Fibroblast of lung (primary cell): ENCODE measurements at regions not wholly inside any gene's neighbourhood (a gene's known extent, or its start where the extent isn't known, plus 50 kb on each side); places are given as distances from the start of the nearest gene placed in this dataset.

ENCODE experiments used
- DNase-seq, 2 donors: peaks; one replicate each; pipeline versions ENCODE4 v3.0.0 to v3.0.0-alpha.2; 2010; ENCODE audit warnings: low read depth in 2 of 2
- H2AFZ ChIP-seq: 2 replicates; pipeline ENCODE4 v1.5.1; 2012; ENCODE audit warnings: low read length, control low read depth, inconsistent platforms
- H3K27ac ChIP-seq: 2 replicates; pipeline ENCODE4 v1.5.1; 2011; ENCODE audit warnings: low read length, control low read depth; ENCODE audit not compliant: insufficient read depth
- H3K27me3 ChIP-seq: 2 replicates; pipeline ENCODE4 v1.5.1; 2011; ENCODE audit warnings: mild to moderate bottlenecking, low read length; ENCODE audit not compliant: control insufficient read depth, insufficient read depth
- H3K36me3 ChIP-seq: 2 replicates; pipeline ENCODE4 v1.5.1; 2011; ENCODE audit warnings: low read length; ENCODE audit not compliant: control insufficient read depth, insufficient read depth
- H3K4me1 ChIP-seq: 2 replicates; pipeline ENCODE4 v1.5.1; 2011; ENCODE audit warnings: low read length; ENCODE audit not compliant: control insufficient read depth, insufficient read depth; ENCODE audit errors: extremely low read depth
- H3K4me2 ChIP-seq: 2 replicates; pipeline ENCODE4 v1.5.1; 2011; ENCODE audit warnings: low read length, control low read depth; ENCODE audit not compliant: insufficient read depth; ENCODE audit errors: extremely low read depth
- H3K4me3 ChIP-seq, 4 experiments: fragments of 200-600 bp in 1 of 4; sonication (generic) in 1 of 4; replicated peaks in 1 of 4; 2 replicates each; pipeline ENCODE4 v1.5.1; 2011 to 2016; ENCODE audit warnings: low read length in 4 of 4, low read depth in 3 of 4, mild to moderate bottlenecking in 3 of 4, control low read depth in 2 of 4, inconsistent platforms in 1 of 4, mixed read lengths in 1 of 4; ENCODE audit not compliant: insufficient read depth in 1 of 4; ENCODE audit errors: control extremely low read depth in 1 of 4
- H3K79me2 ChIP-seq: 2 replicates; pipeline ENCODE4 v1.5.1; 2012; ENCODE audit warnings: mild to moderate bottlenecking, low read length, inconsistent platforms; ENCODE audit not compliant: control insufficient read depth, insufficient read depth
- H3K9ac ChIP-seq: 2 replicates; pipeline ENCODE4 v1.5.1; 2011; ENCODE audit warnings: mild to moderate bottlenecking, low read length, control low read depth; ENCODE audit not compliant: insufficient read depth
- H3K9me3 ChIP-seq: 2 replicates; pipeline ENCODE4 v1.5.1; 2012; ENCODE audit warnings: low read depth, low read length; ENCODE audit not compliant: control insufficient read depth, insufficient read depth
- H4K20me1 ChIP-seq: 2 replicates; pipeline ENCODE4 v1.5.1; 2011; ENCODE audit warnings: low read length; ENCODE audit not compliant: control insufficient read depth, insufficient read depth; ENCODE audit errors: extremely low read depth
- CTCF ChIP-seq, 2 donors: IDR thresholded peaks in 1 of 2; conservative IDR thresholded peaks in 1 of 2; 1 replicate in 1 of 2; 2 replicates in 1 of 2; pipeline ENCODE4 v1.5.1; 2011 to 2012; ENCODE audit warnings: low read length in 2 of 2, control low read depth in 1 of 2, inconsistent platforms in 1 of 2, low read depth in 1 of 2, mild to moderate bottlenecking in 1 of 2
- EZH2 ChIP-seq: IDR thresholded peaks from 2 replicates; pipeline ENCODE4 v1.5.1; 2012; ENCODE audit warnings: low read length, control low read depth, mild to moderate bottlenecking; ENCODE audit errors: missing control alignments

- H3K79me2 ChIP-seq: no peaks in the 10 kb centered on the region
- H3K4me1 ChIP-seq: no peaks in the 10 kb centered on the region
- H3K36me3 ChIP-seq: no peaks in the 10 kb centered on the region
- no peak overlapping the region for H3K27ac ChIP-seq
- no peak overlapping the region for H3K4me3 ChIP-seq
- no peaks in the 10 kb centered on the region for H3K27me3 ChIP-seq
- no peak for TF ChIP-seq CTCF (conservative IDR thresholded peaks at IDR 0.05 in 1 of 2, IDR thresholded peaks at IDR 0.05 in 1 of 2; ENCODE audit: low read depth in 1 of 2, low read length in 2 of 2)
- no peak for TF ChIP-seq EZH2
- no peaks in the 10 kb centered on the region for H3K9me3 ChIP-seq
- DNase-seq: peak in 1 of 2 donors; percentile 45
- no peaks in the 10 kb centered on the region for H4K20me1 ChIP-seq
- no peak overlapping the region for H3K9ac ChIP-seq
- no peak overlapping the region for H3K4me2 ChIP-seq
- no peak overlapping the region for H2AFZ ChIP-seq
Measured at GRCh38 chr5:90056911-90057705, 352.4 kb downstream of the CETN3 start.

- Histone ChIP-seq H3K4me1 (no peaks in the 10 kb centered on the region), H3K36me3 (no peaks in the 10 kb centered on the region), H3K9me3 (no peaks in the 10 kb centered on the region), H3K4me2 (no peak overlapping the region), H3K4me3 (no peak overlapping the region), H3K27ac (no peak overlapping the region), H3K27me3 (no peaks in the 10 kb centered on the region), H4K20me1 (no peaks in the 10 kb centered on the region), H3K79me2 (no peaks in the 10 kb centered on the region), H2AFZ (no peak overlapping the region), H3K9ac (no peak overlapping the region)
- TF ChIP-seq EZH2 (no peak), CTCF (conservative IDR thresholded peaks at IDR 0.05 in 1 of 2, IDR thresholded peaks at IDR 0.05 in 1 of 2; ENCODE audit: low read depth in 1 of 2, low read length in 2 of 2) (no peak)
- peak; percentile 30 to 89 for DNase-seq
Measured at GRCh38 chr5:90055831-90056328, 353.7 kb downstream of the CETN3 start.

GRCh38 chr5:90054612-90055011 is 354.9 kb downstream of the CETN3 start:
- Histone ChIP-seq H3K4me3 (no peak overlapping the region), H3K27ac (no peak overlapping the region), H3K27me3 (no peaks in the 10 kb centered on the region), H3K79me2 (no peaks in the 10 kb centered on the region), H3K36me3 (no peaks in the 10 kb centered on the region), H3K9me3 (no peaks in the 10 kb centered on the region), H2AFZ (no peak overlapping the region), H3K9ac (no peak overlapping the region), H3K4me1 (no peaks in the 10 kb centered on the region), H4K20me1 (no peaks in the 10 kb centered on the region), H3K4me2 (no peak overlapping the region)
- DNase-seq: no peak
- TF ChIP-seq CTCF (conservative IDR thresholded peaks at IDR 0.05 in 1 of 2, IDR thresholded peaks at IDR 0.05 in 1 of 2; ENCODE audit: low read depth in 1 of 2, low read length in 2 of 2): no peak
- no peak for TF ChIP-seq EZH2
